ENCODE measurements at regions not wholly inside any gene's neighbourhood (a gene's known extent, or its start where the extent isn't known, plus 50 kb on each side); places are given as distances from the start of the nearest gene placed in this dataset.
"Not testable (repeated sequence)": the region's sequence is repeated elsewhere in the genome, so short reads cannot be mapped to it uniquely, and the experiment has no call there.

DNA sequence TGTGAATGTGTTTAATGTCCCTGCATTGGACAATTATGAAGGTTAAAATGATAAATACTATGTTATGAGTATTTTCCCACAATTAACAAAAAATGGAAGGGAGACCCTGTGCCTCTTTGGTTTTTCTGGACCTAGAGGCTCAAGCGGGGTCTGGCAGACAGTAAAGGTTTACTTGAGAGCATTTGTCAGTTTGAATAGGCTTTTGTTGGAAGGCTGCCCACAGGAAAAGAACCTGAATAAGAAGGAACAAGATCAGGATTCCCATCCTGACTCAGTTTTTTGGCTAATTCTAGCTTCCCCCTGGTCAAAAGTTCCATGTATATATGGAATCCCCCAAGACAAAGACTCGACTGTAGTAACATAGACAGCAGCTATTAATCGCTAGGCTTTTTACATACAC is 150.9 kb upstream of the JUN start:
- no peak for DNase-seq (ENCODE audit: low read depth)

DNA sequence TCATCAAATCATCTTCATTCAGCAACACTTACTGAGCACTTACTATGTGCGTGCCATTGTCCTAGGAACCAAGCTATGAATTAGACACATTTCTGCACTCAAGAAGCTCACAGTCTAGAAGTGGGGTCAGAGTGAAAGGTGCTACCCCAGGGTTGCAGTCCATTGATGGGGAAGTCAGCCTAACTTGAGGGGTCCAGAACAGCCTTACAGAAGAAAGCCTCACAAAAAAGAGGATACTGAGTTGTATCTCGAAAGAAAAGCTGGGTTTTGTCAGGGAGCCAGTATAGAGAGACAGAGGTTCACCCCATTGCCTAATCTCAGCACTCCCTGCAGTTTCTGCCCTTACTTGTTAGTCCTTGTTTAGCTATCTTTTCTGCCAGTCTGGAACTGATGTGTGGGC is 153.1 kb upstream of the JUN start:
- no peak for DNase-seq (ENCODE audit: low read depth)

DNA sequence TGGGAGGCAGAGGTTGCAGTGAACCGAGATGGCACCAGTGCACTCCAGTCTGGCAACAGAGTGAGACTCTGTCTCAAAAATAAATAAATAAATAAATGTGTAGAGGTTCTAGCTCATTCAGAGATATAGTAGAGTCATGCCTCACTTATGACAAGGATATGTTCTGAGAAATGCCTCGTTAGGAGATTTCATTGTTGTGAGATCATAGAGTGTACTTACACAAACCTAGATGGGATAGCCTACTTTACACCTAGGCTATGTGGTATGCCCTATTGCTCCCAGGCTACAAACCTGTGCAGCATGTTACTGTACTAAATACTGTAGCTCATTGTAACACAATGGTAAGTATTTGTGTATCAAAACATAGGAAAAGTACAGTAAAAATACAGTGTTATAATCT is 155.3 kb upstream of the JUN start:
- DNase-seq (ENCODE audit: low read depth): no peak

DNA sequence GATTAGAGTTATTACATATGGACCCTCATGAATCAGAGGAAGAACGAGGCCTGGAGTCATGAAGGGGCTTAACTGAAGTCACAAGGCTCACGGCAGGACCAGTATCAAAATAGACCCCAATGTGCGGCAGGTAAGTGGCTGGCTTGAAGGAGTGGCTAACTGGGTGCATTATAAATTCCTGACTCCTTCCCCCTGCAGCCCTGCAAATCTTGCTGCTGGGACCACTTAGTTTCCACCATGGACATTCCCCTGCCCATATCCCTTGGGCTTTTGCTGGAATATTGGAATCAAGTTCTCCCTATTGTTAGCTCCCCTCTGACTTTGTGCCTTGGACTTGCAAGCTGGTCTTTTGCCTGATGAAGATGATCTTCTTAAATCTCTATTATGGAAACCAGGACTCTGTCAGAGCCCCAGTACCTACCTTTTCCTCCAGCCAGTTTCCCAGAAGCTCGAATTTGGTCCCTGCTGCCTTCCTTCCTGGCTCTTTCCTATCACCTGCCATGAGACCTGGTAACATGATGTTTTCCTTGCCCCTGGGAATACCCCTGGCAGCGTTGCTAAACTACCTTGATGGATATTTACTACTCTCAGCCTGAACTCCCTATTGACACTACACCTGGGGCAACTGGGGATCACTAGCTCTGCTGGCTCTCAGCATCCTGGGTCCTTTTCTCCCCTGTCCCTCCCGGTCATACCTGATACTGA is 156.0 kb upstream of the JUN start:
- no peak for DNase-seq (ENCODE audit: low read depth)

DNA sequence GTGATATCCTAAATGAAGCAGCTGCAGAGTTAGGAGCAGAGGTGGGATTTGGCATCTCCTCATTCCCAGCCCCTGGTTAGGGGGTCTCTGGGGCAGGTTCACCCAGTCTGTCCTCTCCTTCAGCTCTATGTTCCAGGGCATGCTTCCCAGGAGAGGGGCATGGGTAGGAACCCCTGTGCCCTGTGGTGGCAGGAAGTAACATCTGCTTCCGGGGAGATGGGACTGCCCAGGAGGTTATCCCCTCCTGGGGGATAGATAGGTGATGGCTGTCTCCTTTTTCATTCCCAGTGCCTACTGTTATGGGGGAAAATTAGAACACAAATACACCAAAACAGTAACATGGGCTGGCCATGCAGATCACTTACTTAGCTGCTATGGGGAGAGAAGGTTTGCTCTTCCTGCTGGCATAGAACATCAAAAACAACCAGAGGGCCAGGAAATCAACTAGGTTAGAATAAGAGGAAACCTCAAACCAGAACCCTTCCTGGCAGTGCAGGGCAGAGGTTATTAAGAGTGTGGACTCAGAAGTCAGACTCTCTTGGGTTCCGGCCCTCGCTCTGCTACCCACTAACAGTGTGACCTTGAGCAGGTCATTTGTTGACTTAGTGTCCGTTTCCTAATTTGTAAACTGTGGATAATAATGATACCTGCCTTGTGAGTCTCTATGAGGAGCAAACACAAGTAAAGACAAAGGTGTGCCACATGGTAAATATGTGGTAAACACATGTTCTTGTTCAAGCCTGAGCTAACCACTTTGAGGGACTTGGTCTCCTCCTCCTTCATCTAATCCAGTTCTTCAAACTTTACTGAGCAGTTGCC is 157.8 kb upstream of the JUN start:
- DNase-seq (ENCODE audit: low read depth): no peak

DNA sequence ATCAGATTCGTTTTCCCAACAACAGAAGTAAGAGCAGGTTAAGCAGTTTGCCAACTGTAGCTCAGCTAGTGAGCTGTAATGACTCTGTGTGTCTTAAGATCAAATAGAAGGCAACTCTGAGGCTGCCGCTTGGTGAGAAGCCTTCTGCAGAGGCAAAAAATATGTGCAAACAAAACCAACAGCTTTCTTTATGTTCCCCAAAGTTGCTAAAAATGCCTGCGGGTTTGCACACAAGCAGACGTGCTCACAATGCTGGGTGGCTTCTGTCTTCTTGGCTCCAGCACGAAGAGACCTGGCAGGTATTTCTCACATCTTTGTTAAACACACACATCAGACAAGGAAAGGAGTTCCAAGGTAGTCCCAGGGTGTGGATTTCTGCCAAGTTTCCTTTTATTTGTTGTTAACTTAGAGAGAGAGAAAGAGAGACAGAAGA is 158.9 kb upstream of the JUN start:
- no peak for DNase-seq (ENCODE audit: low read depth)

DNA sequence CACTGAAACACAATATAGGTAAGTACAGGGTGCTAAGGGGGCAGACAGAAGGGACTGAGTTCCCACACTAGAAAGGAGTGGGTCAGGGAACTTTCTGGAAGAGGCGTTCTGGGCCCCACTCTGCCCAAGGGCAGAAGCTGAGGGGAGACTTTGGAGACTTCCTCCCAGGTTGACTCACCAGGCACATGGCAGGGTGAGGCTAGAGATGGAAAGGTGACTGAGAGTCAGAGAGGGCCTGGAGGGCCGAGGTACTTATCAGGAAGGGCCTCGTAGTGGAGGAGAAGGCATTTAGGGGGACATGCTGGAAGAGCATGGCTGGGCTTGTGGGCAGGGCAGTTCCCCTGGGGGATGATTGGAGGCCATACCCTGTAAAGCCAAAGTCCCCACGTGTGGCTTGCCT is 159.9 kb upstream of the JUN start:
- DNase-seq (ENCODE audit: low read depth): no peak

DNA sequence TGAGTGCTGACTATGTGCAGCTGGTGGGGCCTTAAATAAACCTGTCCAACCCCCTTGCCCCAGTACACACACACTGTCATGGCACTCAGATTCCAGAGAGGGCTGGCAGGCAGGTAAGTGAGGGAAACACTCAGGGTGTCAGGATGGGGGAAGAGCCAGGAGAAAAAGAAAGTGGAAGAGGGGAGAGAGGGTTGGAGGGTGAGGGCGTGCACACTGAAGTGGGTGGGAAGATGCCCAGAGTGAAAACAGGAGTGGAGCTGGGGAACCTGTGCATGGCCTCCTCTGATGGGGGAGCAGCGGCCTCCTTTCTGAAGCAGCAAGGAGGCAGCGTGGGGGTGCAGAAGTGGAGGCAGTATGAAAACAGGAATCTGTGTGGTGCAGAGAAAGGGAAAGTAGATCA is 160.6 kb upstream of the JUN start:
- no peak for DNase-seq (ENCODE audit: low read depth)

DNA sequence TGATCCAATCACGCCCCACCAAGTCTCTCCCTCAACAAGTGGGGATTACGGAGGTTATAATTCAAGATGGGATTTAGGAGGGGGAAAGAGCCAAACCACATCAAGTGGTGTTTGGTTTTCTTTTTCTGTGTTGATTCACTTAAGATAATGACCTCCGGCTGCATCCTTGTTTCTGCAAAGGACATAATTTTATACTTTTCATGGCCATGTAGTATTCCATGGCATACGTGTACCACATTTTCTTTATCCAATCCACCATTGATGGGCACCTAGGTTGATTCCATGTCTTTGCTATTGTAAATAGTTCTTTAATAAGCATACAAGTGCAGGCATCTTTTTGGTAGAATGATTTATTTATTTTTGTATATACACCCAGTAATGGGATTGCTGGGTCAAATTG is 162.5 kb upstream of the JUN start:
- no peak for DNase-seq (ENCODE audit: low read depth)

DNA sequence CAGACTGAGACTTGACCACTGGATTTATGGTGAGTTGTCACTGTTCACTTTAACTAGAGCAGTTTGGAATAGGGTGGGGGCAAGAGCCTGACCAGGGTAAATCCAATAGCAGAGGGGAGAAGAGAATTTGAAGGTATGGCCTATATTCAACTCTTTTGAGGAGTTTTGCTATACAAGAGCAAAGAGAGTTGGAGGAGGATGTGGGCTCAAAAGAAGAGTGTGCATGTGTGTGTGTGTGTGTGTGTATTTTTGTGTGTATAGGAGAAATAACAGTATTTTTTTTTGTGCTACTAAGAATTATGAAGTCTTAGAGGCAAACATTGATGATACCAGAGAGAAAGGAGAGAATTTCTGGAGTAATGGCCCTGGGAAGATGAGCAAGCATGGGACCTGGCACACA is 164.8 kb upstream of the JUN start:
- no peak for DNase-seq (ENCODE audit: low read depth)

DNA sequence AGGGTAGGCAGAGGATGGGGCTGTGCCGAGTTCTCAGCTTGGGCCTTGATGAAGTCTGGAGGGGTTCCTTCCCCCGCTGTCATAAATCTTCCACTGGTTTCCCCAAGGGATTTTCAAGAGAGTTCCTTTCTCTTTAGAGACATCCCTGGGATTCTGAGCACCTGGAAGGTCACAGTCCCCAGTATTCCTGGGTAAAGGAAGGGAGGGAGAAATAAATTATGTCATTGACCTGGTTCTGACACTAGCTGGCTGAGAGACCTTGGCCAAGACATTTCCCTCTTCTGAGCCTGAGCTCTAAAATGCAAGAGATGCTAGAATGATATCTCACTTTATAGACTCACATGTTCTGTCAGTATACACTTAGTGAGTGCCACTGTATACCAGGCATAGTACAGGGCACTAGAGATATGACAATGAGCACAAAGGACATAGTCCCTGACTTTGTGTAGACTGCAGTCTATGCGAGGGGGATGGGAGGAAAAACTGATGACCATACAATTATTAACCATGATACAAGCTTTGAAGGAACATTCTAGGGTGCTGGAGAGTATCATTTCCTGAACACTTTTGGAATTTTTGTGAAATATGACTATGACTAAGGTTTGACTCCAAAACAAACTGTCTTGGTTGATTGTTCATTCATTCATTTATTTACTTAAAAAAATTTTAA is 165.8 kb upstream of the JUN start:
- no peak for DNase-seq (ENCODE audit: low read depth)

DNA sequence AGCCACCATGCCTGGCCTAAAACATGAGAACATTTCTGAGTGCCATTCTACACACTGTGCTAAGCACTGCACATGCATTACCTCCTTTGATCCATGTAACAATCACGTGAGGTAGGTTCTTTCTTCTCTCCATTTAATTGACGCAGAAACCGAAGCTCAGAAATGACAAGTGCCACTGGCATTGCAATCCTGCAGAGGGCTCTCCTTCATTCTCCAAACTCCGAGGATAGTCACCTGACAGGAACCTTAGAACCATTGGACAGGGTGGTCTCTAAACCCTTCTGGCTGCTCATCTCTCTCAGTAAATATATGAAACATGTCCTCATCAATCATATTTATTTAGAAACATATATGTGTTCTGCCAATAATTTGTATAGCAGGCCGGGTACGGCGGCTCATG is 167.1 kb upstream of the JUN start:
- DNase-seq (ENCODE audit: low read depth): no peak

DNA sequence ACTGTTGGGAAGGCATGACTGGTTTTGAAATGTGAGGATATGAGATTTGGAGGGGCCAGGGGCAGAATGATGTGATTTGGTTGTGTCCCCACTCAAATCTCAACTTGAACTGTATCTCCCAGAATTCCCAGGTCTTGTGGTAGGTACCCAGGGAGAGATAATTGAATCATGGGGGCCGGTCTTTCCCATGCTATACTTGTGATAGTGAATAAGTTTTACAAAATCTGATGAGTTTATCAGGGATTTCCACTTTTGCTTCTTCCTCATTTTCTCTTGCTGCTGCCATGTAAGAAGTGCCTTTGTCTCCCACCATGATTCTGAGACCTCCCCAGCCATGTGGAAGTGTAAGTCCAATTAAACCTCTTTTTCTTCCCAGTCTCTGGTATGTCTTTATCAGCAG is 170.1 kb upstream of the JUN start:
- not testable (repeated sequence) for DNase-seq (ENCODE audit: low read depth)

DNA sequence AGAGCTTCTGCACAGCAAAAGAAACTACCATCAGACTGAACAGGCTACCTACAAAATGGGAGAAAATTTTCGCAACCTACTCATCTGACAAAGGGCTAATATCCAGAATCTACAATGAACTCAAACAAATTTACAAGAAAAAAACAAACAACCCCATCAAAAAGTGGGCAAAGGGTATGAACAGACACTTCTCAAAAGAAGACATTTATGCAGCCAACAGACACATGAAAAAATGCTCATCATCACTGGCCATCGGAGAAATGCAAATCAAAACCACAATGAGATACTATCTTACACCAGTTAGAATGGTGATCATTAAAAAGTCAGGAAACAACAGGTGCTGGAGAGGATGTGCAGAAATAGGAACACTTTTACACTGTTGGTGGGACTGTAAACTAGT is 179.4 kb upstream of the JUN start:
- DNase-seq (ENCODE audit: low read depth): not testable (repeated sequence)

DNA sequence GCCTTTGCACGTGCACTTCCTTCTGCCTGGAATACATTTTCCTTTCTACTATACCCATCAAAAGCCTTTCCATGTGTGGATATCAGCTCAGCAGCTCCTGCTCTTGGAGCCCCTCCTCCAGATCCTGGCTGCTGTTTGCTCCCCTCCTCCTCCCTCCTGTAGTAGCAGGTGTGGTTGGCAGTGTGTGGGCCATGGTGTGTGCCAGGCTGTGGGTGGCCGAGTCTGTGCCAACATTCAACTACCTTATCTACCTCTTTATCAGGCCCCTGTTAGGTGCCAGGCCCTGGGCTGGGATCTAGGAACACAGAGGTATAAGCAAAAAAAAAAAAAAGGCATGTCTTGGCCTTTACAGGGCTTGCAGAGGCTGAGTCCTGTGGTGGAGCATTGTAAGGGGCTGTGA is 180.6 kb upstream of the JUN start:
- no peak for DNase-seq (ENCODE audit: low read depth)

DNA sequence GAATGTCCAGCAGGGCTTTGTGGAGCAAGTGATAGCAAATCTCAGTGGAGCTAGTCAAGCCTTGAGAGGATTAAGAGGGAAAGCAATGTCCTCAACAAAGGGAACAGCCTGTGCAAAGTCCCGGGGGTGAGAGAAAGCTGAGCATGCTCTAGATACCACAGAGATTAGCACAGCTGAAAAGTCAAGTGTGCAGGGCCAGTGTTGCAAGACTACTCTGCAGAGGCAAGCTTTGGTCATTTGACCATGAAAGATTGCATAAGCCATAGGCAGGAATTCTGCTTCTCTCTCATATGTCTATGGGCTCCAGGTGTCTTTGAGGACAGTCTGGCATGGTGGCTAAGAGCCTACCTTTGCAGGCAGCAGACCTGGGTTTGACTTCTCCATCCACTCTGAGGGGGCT is 181.0 kb upstream of the JUN start:
- no peak for DNase-seq (ENCODE audit: low read depth)

DNA sequence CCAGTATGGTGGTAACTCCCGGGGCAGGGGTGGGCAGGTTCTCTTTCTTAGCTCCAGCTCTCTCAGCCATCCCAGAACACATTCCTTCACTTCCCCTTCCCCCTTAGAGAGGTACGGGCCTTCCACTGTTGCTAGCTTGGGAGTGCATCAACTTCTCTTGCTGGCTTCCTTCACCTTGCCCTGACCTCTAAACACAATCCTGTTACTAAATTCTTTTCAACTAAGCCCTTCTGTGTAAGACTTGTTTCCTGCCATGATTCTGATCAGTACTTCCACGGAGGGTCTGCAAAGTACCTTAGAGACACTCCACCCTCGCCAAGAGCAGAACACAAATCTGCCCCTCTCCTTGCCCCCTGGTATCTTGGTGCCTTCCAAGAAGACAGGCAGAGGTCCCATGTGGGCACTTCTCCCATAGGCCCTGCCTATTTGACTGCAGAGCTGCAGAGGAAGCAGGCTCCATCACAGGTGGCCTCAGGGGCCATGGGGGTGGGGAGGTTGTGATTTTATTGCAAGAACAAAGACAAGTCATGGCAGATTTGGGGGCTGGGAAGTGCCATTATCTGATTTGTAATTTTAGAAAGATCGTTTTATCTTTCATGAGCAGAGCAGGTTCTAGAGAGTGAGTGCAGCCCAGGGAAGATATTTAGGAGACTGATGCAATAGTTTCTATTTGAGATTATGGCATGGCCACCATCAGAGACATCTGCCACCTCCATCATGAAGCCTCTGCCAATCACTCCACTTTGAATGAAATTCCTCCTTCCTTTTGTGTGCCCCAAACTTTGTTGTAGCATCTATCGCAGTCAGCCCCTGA is 182.5 kb upstream of the JUN start:
- no peak for DNase-seq (ENCODE audit: low read depth)

DNA sequence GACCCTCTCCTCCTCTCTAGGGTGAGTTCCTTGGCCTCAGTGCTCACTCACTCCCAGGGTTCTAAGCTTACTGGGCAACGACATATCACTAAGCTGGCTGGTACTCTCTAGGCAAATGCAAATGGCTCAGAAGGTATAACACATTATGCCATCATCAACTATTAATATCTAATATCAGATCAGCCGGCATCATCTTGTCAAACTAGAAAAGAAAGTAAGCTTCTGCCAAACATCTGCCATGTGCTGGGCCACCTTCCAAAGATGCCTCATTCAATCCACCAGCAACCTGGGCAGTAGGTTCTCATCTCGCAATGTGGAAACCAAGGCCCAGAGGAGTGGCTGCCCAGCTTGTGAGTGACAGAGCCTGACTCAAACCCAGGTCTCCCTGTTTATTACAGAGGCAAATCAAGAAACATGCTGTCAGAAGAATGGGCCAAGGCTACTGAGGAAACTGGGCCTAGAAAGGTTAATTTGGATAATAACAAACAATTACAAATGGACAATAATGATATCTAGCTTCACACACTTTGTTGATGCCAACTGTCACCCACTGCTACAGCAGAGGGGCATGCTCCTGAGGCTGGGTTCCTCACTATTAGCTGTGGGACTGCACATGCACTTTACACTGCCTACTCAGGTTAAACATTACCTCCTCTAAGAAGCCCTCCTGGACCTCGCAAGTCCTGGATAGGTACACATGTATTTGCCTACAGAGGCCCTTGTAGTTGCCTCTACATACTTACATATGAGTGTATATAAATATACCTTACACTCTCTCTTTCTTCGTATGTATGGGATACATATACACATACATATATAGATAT is 183.3 kb upstream of the JUN start:
- DNase-seq (ENCODE audit: low read depth): no peak

DNA sequence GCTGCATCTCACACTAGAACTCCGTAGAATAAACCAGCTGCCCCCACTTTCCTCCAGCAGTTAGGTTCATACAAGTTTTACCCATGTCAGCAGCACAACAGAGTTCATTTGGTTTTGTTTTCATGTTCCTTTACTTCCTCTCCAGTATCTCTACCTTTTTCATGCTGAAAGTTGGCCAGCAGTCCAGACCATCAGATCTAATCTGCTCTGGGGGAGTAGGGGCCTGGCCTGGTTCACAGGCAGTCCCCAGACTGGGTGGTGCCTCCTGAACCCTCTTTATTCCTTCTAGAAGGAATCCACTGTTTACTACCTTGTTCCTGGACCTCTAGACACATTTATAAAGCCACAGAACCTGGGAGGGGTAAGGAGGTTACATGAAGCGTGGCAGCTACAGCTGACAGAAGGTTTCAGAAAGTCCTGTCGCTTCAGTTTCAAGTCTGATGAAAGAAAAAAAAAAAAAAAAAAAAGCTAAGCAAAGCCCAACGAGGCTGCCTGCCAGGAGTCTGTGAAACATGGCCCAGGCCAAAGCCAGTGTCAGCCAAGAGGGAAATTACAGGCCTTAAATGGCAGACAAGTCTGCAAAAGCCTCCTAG is 184.6 kb upstream of the JUN start:
- DNase-seq (ENCODE audit: low read depth): no peak

DNA sequence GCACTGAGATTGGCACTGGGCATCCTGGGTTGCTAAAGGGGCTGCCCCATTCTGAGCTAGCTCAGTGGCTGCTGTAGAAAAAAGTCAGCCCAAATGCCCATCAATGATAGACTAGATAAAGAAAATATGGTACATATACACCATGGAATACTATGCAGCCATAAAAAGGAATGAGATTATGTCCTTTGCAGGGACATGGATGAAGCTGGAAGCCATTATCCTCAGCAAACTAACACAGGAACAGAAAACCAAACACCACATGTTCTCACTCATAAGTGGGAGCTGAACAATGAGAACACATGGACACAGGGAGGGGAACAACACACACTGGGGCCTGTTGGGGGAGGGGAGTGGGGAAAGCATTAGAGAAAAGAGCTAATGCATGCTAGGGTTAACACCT is 185.3 kb upstream of the JUN start:
- DNase-seq (ENCODE audit: low read depth): not testable (repeated sequence)

DNA sequence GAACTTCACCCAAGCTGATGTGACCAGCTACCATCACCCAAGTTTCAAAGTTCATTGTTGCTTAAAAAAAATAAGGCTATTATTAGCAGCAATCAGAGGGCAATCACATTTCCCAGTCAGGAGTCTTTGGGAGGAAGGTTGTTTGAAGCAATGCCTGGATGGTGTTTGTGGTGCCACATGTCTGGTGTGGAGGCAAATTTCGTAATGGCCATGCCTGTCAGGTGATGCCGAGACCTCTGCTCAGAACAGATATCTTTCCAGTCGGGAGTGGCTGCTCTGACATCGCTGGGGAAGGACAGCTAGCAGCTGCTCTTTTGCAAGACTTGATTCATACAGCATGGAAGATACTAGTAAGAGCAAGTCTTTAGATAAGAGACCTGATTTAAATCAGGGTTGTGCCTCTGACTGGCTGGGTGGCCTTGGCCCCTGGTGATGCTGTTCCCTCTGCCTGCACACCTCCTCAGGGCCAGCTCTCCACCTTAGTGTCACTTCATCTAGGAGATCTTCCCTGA is 187.8 kb upstream of the JUN start:
- DNase-seq (ENCODE audit: low read depth): no peak

Measured in activated T-cell treated with anti-CD3 and anti-CD28 coated beads for 48 hours (primary cell).